ENCODE measurements at regions not wholly inside any gene's neighbourhood (a gene's known extent, or its start where the extent isn't known, plus 50 kb on each side); places are given as distances from the start of the nearest gene placed in this dataset.
"Not testable (repeated sequence)": the region's sequence is repeated elsewhere in the genome, so short reads cannot be mapped to it uniquely, and the experiment has no call there.

GRCh38 chr1:201718346-201719202 lies 110.4 kb upstream of the IPO9 start:
- H3K4me3 Mint-ChIP-seq: no peak overlapping the region
- peaks cover 5% of the 10 kb centered on the region for H3K36me3 Mint-ChIP-seq
- no peaks in the 10 kb centered on the region for H3K9me3 Mint-ChIP-seq (ENCODE audit: low read depth)
- H3K27me3 Mint-ChIP-seq: no peaks in the 10 kb centered on the region
- H3K27ac Mint-ChIP-seq: no peak overlapping the region
- no peaks in the 10 kb centered on the region for H3K4me1 Mint-ChIP-seq (ENCODE audit: low read depth)

GRCh38 chr1:201719812-201720521 lies 109.0 kb upstream of the IPO9 start:
- Mint-ChIP-seq H3K36me3 (peaks cover 3% of the 10 kb centered on the region), H3K4me3 (no peak overlapping the region), H3K9me3 (ENCODE audit: low read depth) (no peaks in the 10 kb centered on the region), H3K27ac (no peak overlapping the region), H3K4me1 (ENCODE audit: low read depth) (no peaks in the 10 kb centered on the region), H3K27me3 (no peaks in the 10 kb centered on the region)

GRCh38 chr1:201720522-201720844 lies 108.5 kb upstream of the IPO9 start:
- Mint-ChIP-seq H3K4me1 (ENCODE audit: low read depth) (no peaks in the 10 kb centered on the region), H3K4me3 (no peak overlapping the region), H3K27me3 (no peaks in the 10 kb centered on the region), H3K36me3 (peaks cover 3% of the 10 kb centered on the region), H3K27ac (no peak overlapping the region), H3K9me3 (ENCODE audit: low read depth) (no peaks in the 10 kb centered on the region)

- Mint-ChIP-seq H3K4me1 (ENCODE audit: low read depth) (no peaks in the 10 kb centered on the region), H3K4me3 (no peak overlapping the region), H3K9me3 (ENCODE audit: low read depth) (no peaks in the 10 kb centered on the region), H3K27ac (no peak overlapping the region), H3K36me3 (peaks cover 3% of the 10 kb centered on the region), H3K27me3 (no peaks in the 10 kb centered on the region)
These were observed 107.6 kb upstream of the IPO9 start for GRCh38 chr1:201721082-201722049.

- Mint-ChIP-seq H3K9me3 (ENCODE audit: low read depth) (no peaks in the 10 kb centered on the region), H3K36me3 (no peaks in the 10 kb centered on the region), H3K27ac (no peak overlapping the region), H3K27me3 (peaks cover 2% of the 10 kb centered on the region), H3K4me1 (ENCODE audit: low read depth) (no peaks in the 10 kb centered on the region), H3K4me3 (no peak overlapping the region)
These were observed 104.8 kb upstream of the IPO9 start for GRCh38 chr1:201724039-201724765.

- H3K27me3 Mint-ChIP-seq: peaks cover 2% of the 10 kb centered on the region
- H3K4me1 Mint-ChIP-seq (ENCODE audit: low read depth): no peaks in the 10 kb centered on the region
- no peak overlapping the region for H3K4me3 Mint-ChIP-seq
- no peaks in the 10 kb centered on the region for H3K9me3 Mint-ChIP-seq (ENCODE audit: low read depth)
- H3K36me3 Mint-ChIP-seq: no peaks in the 10 kb centered on the region
- H3K27ac Mint-ChIP-seq: no peak overlapping the region
These were observed 104.2 kb upstream of the IPO9 start for GRCh38 chr1:201724766-201725118.

GRCh38 chr1:201726700-201727099 lies 102.3 kb upstream of the IPO9 start:
- H3K4me3 Mint-ChIP-seq: no peak overlapping the region
- no peaks in the 10 kb centered on the region for H3K9me3 Mint-ChIP-seq (ENCODE audit: low read depth)
- H3K27ac Mint-ChIP-seq: no peak overlapping the region
- peaks cover 6% of the 10 kb centered on the region for H3K27me3 Mint-ChIP-seq
- H3K4me1 Mint-ChIP-seq (ENCODE audit: low read depth): no peaks in the 10 kb centered on the region
- H3K36me3 Mint-ChIP-seq: no peaks in the 10 kb centered on the region

GRCh38 chr1:201728731-201729130 lies 100.2 kb upstream of the IPO9 start:
- Mint-ChIP-seq H3K27ac (no peak overlapping the region), H3K36me3 (no peaks in the 10 kb centered on the region), H3K4me1 (ENCODE audit: low read depth) (no peaks in the 10 kb centered on the region), H3K27me3 (peaks cover 6% of the 10 kb centered on the region), H3K9me3 (ENCODE audit: low read depth) (no peaks in the 10 kb centered on the region), H3K4me3 (no peak overlapping the region)

- H3K9me3 Mint-ChIP-seq (ENCODE audit: low read depth): no peaks in the 10 kb centered on the region
- peaks cover 8% of the 10 kb centered on the region for H3K27me3 Mint-ChIP-seq
- H3K4me3 Mint-ChIP-seq: no peak overlapping the region
- no peak overlapping the region for H3K27ac Mint-ChIP-seq
- H3K36me3 Mint-ChIP-seq: no peaks in the 10 kb centered on the region
- no peaks in the 10 kb centered on the region for H3K4me1 Mint-ChIP-seq (ENCODE audit: low read depth)
These were observed 98.9 kb upstream of the IPO9 start for GRCh38 chr1:201729973-201730608.

- no peaks in the 10 kb centered on the region for H3K9me3 Mint-ChIP-seq (ENCODE audit: low read depth)
These were observed 98.3 kb upstream of the IPO9 start for GRCh38 chr1:201730611-201731010.

GRCh38 chr1:201731142-201731541 lies 97.8 kb upstream of the IPO9 start:
- peaks cover 10% of the 10 kb centered on the region for H3K27me3 Mint-ChIP-seq

More at GRCh38 chr1:201730611-201731010, 98.3 kb upstream of the IPO9 start:
- Mint-ChIP-seq H3K4me1 (ENCODE audit: low read depth) (no peaks in the 10 kb centered on the region), H3K27me3 (peaks cover 8% of the 10 kb centered on the region), H3K36me3 (no peaks in the 10 kb centered on the region), H3K27ac (no peak overlapping the region), H3K4me3 (no peak overlapping the region)

GRCh38 chr1:201731592-201731991 lies 97.4 kb upstream of the IPO9 start:
- no peak overlapping the region for H3K4me3 Mint-ChIP-seq
- no peak overlapping the region for H3K27ac Mint-ChIP-seq
- peaks cover 10% of the 10 kb centered on the region for H3K27me3 Mint-ChIP-seq
- no peaks in the 10 kb centered on the region for H3K4me1 Mint-ChIP-seq (ENCODE audit: low read depth)
- H3K9me3 Mint-ChIP-seq (ENCODE audit: low read depth): no peaks in the 10 kb centered on the region
- H3K36me3 Mint-ChIP-seq: no peaks in the 10 kb centered on the region

More at GRCh38 chr1:201731142-201731541, 97.8 kb upstream of the IPO9 start:
- no peaks in the 10 kb centered on the region for H3K4me1 Mint-ChIP-seq (ENCODE audit: low read depth)
- H3K27ac Mint-ChIP-seq: no peak overlapping the region
- H3K9me3 Mint-ChIP-seq (ENCODE audit: low read depth): no peaks in the 10 kb centered on the region
- no peaks in the 10 kb centered on the region for H3K36me3 Mint-ChIP-seq
- H3K4me3 Mint-ChIP-seq: no peak overlapping the region

- Mint-ChIP-seq H3K4me3 (no peak overlapping the region), H3K27me3 (peaks cover 10% of the 10 kb centered on the region), H3K27ac (no peak overlapping the region), H3K36me3 (no peaks in the 10 kb centered on the region), H3K4me1 (ENCODE audit: low read depth) (no peaks in the 10 kb centered on the region), H3K9me3 (ENCODE audit: low read depth) (no peaks in the 10 kb centered on the region)
These were observed 96.6 kb upstream of the IPO9 start for GRCh38 chr1:201732351-201732750.

- H3K27me3 Mint-ChIP-seq; H3K27ac Mint-ChIP-seq; H3K9me3 Mint-ChIP-seq (ENCODE audit: low read depth); H3K4me1 Mint-ChIP-seq (ENCODE audit: low read depth); H3K36me3 Mint-ChIP-seq; H3K4me3 Mint-ChIP-seq: not testable (repeated sequence)
These were observed 94.7 kb upstream of the IPO9 start for GRCh38 chr1:201734221-201734620.

Data from activated naive CD8-positive, alpha-beta T cell (primary cell).